BJ (cell line): ENCODE measurements at regions not wholly inside any gene's neighbourhood (a gene's known extent, or its start where the extent isn't known, plus 50 kb on each side); places are given as distances from the start of the nearest gene placed in this dataset.

ENCODE experiments used
- CTCF ChIA-PET: fragments of 350-600 bp; formaldehyde crosslinking; extraction: SDS; loops from one replicate; lab custom pipeline; 2021; ENCODE audit warnings: antibody characterized with exemption, inconsistent platforms; lab: Yijun Ruan, JAX
- POLR2A ChIA-PET: fragments of 300-600 bp; sonication (Branson Sonifier 250); formaldehyde crosslinking; extraction: SDS; loops from one replicate; lab custom pipeline; 2021; ENCODE audit warnings: antibody characterized with exemption; lab: Charles Lee
- DNase-seq: peaks from one replicate; pipeline ENCODE4 v3.0.0-alpha.2; 2011; ENCODE audit warnings: low read depth
- H3K27me3 ChIP-seq: 2 replicates; pipeline ENCODE4 v1.6.0; 2011; ENCODE audit warnings: low read length; ENCODE audit not compliant: control insufficient read depth, insufficient read depth
- H3K36me3 ChIP-seq: 2 replicates; pipeline ENCODE4 v1.5.1; 2011; ENCODE audit warnings: low read length; ENCODE audit not compliant: control insufficient read depth, insufficient read depth
- H3K4me3 ChIP-seq: 2 replicates; pipeline ENCODE4 v1.5.1; 2011; ENCODE audit warnings: low read depth, mild to moderate bottlenecking, control low read depth, low read length
- CTCF ChIP-seq: IDR thresholded peaks from 2 replicates; pipeline ENCODE4 v1.5.1; 2011; ENCODE audit warnings: low read depth, mild to moderate bottlenecking, control low read depth, inconsistent platforms, low read length, moderate library complexity; ENCODE audit not compliant: insufficient read depth

GRCh38 chr18:72197591-72197990, 346.6 kb downstream of the CBLN2 start:
- DNase-seq, result no peak
- Histone ChIP-seq H3K27me3 (no peaks in the 10 kb centered on the region), H3K4me3 (no peak overlapping the region), H3K36me3 (no peaks in the 10 kb centered on the region)
- POLR2A ChIA-PET, result no interaction called here
- CTCF ChIA-PET, result no interaction called here
- no peak for TF ChIP-seq CTCF

- H3K36me3 ChIP-seq, result no peaks in the 10 kb centered on the region
- no peak overlapping the region for H3K4me3 ChIP-seq
- CTCF ChIA-PET, result no interaction called here
- no peaks in the 10 kb centered on the region for H3K27me3 ChIP-seq
- no peak for TF ChIP-seq CTCF
- POLR2A ChIA-PET, result no interaction called here
- no peak for DNase-seq
These were observed 350.1 kb downstream of the CBLN2 start for GRCh38 chr18:72194072-72194471.

- CTCF ChIA-PET, result no interaction called here
- no peak for DNase-seq
- H3K4me3 ChIP-seq, result no peak overlapping the region
- POLR2A ChIA-PET, result no interaction called here
- no peak for TF ChIP-seq CTCF
- H3K36me3 ChIP-seq, result no peaks in the 10 kb centered on the region
- H3K27me3 ChIP-seq, result no peaks in the 10 kb centered on the region
These were observed 356.2 kb downstream of the CBLN2 start for GRCh38 chr18:72187956-72188355.

- ChIA-PET CTCF (no interaction called here), POLR2A (no interaction called here)
- DNase-seq, result no peak
- Histone ChIP-seq H3K36me3 (no peaks in the 10 kb centered on the region), H3K27me3 (no peaks in the 10 kb centered on the region), H3K4me3 (no peak overlapping the region)
- TF ChIP-seq CTCF, result no peak
These were observed 362.8 kb downstream of the CBLN2 start for GRCh38 chr18:72181241-72181764.

- no peak for TF ChIP-seq CTCF
- CTCF ChIA-PET, result no interaction called here
- no peak for DNase-seq
- POLR2A ChIA-PET, result no interaction called here
- H3K27me3 ChIP-seq, result no peaks in the 10 kb centered on the region
- no peak overlapping the region for H3K4me3 ChIP-seq
- H3K36me3 ChIP-seq, result no peaks in the 10 kb centered on the region
These were observed 363.5 kb downstream of the CBLN2 start for GRCh38 chr18:72180689-72181088.
